NCI-H1048 (cell line): ENCODE measurements at regions not wholly inside any gene's neighbourhood (a gene's known extent, or its start where the extent isn't known, plus 50 kb on each side); places are given as distances from the start of the nearest gene placed in this dataset.

ENCODE experiments used
- DNase-seq: peaks from one replicate; lab custom pipeline; 2025; lab: John Stamatoyannopoulos, UW

- no peak for DNase-seq
Measured at GRCh38 chr16:54510685-54511221, 224.2 kb upstream of the IRX3 start.

- no peak for DNase-seq
Measured at GRCh38 chr16:54509456-54509855, 222.9 kb upstream of the IRX3 start.

GRCh38 chr16:54508351-54508750 lies 221.8 kb upstream of the IRX3 start:
- DNase-seq, result no peak

GRCh38 chr16:54506741-54507500 lies 220.3 kb upstream of the IRX3 start:
- no peak for DNase-seq

- DNase-seq, result no peak
Measured at GRCh38 chr16:54506214-54506580, 219.6 kb upstream of the IRX3 start.

- DNase-seq, result no peak
Measured at GRCh38 chr16:54505549-54506213, 219.1 kb upstream of the IRX3 start.

- no peak for DNase-seq
Measured at GRCh38 chr16:54504372-54504771, 217.8 kb upstream of the IRX3 start.

- no peak for DNase-seq
Measured at GRCh38 chr16:54503856-54504219, 217.3 kb upstream of the IRX3 start.

GRCh38 chr16:54503011-54503855 lies 216.6 kb upstream of the IRX3 start:
- DNase-seq, result no peak

- no peak for DNase-seq
Measured at GRCh38 chr16:54501797-54502196, 215.2 kb upstream of the IRX3 start.

- DNase-seq, result no peak
Measured at GRCh38 chr16:54493594-54493993, 207.0 kb upstream of the IRX3 start.

- DNase-seq, result no peak
Measured at GRCh38 chr16:54493061-54493460, 206.5 kb upstream of the IRX3 start.

- no peak for DNase-seq
Measured at GRCh38 chr16:54490112-54490488, 203.5 kb upstream of the IRX3 start.

GRCh38 chr16:54489225-54490111 lies 202.9 kb upstream of the IRX3 start:
- DNase-seq, result no peak

GRCh38 chr16:54488729-54489128 lies 202.1 kb upstream of the IRX3 start:
- DNase-seq, result no peak

- no peak for DNase-seq
Measured at GRCh38 chr16:54487933-54488332, 201.3 kb upstream of the IRX3 start.

GRCh38 chr16:54484700-54485099 lies 198.1 kb upstream of the IRX3 start:
- DNase-seq, result no peak

GRCh38 chr16:54482892-54483574 lies 196.4 kb upstream of the IRX3 start:
- no peak for DNase-seq

GRCh38 chr16:54480429-54480828 lies 193.8 kb upstream of the IRX3 start:
- DNase-seq, result no peak

- no peak for DNase-seq
Measured at GRCh38 chr16:54479546-54479945, 193.0 kb upstream of the IRX3 start.

GRCh38 chr16:54477714-54478113 lies 191.1 kb upstream of the IRX3 start:
- DNase-seq, result no peak
